ENCODE measurements at regions not wholly inside any gene's neighbourhood (a gene's known extent, or its start where the extent isn't known, plus 50 kb on each side); places are given as distances from the start of the nearest gene placed in this dataset.

DNA sequence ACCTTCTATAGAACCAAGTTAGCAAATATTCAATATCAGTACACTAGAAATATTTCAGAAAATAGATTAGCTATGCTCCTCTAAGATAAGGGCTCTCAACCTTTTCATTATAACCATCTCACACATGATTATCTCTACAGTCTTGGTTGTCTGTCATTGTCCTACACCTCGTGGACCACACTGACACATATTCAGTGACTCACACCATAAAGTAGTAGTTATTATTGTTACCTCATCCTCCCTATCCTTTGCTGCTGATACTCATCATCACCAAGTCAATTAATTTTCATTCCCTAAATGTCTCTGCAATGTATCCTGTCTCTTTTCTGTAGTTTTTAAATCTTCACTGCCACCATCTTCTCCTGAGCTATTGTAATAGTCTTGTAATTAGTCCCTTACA lies 1309.2 kb upstream of the C9orf72 start:
- no peak for DNase-seq

DNA sequence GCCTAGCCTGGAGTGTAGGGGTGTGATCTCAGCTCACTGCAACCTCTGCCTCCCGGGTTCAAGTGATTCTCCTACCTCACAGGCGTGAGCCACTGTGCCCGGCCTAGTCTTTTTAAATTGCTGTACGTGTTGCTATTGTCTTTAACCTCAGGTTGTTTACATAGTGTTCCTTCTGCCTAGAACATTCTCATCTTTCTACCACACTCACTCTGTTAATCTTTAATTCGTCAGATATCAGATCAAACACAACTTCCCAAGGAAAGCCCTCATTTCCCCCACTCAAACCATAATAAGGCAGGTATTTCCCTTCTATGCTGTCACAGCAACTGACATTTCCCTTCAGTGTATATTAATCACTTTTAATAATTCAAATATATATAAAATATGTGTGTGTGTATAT lies 1310.0 kb upstream of the C9orf72 start:
- no peak for DNase-seq

DNA sequence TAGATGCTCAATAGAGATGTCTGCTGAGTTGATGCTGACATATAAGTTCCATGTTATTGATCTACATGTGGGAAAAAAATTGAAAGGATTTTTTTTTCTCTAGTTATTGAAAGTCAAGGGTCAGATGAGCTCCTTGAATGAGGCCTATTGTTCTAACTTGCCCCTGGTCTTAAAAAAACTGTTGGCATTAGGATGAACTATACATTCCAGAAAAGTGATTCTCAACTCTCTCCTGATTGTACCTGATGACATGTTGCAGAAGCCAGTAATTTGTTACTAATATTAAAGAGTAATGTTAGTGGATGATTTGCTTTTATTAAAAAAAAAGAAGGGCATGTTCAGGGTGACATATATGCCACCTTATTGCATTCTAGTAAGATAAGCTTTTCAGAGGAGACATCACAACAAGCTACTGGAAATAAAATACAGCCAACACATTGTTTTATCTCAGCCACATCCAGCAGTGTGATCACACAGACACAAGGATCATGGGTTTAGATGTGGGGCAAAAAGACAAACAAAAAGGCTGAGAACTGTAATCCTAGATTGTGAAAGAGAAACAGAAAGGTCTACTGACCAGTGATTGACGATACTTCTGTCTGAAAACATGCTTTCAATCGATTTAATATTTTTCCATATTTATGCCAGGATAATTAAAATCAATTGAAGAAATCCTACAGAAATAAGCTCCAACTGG lies 1314.1 kb upstream of the C9orf72 start:
- DNase-seq: no peak

DNA sequence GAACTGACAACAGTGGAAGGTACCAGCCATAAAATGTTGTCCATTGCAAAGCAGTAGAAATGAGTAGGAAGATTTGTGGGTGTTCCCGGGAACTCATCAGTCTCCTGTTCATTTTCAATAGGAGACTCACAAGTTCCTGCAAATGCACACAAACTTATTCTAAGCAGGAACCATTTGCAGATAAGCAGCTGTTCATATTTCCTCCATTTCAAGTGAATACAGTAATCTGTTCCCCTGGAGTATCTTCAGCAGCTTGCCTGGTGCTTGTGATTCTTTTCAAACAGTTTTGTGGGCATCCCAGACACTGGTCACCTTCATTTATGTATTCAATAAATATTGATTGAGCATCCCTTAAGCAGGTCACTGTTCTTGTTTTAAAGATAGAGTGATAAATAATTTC lies 1315.5 kb upstream of the C9orf72 start:
- no peak for DNase-seq

DNA sequence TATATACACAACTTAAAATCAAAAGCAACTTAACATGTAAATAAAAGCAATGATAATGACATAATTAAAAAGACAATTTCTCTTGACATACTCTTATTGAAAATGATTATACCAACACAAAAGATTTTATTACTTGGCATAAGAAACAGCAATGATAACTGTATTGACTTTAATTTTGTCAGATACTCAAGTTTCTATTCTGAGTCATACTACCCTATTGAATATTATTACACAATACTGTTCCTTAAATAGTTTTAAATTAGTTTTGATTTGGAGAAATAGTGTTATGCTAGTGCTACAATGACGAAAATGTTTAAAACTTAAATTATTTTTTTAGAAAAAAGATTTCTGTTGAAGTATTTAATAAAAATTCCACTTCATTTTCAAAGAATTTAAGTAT lies 1319.3 kb upstream of the C9orf72 start:
- no peak for DNase-seq

DNA sequence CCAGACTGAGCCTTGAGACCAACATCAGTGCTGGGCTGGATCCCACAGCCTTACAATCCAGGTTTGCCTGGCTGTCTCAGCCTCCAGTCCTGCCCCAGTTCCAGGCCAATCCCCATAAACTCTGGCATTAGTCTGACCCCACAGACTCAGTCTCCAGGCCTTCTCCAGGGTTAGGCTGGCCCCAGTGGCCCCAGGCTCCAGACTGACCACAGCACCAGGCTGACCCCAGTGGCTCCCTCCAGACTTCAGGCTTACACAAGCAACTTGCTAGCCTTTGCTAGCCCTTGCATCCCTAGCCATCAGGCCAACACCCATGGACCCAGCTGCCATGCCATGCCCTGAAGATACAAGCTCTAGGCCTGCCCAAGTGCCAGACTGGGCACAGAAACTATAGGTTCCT lies 1326.0 kb upstream of the C9orf72 start:
- DNase-seq: no peak

DNA sequence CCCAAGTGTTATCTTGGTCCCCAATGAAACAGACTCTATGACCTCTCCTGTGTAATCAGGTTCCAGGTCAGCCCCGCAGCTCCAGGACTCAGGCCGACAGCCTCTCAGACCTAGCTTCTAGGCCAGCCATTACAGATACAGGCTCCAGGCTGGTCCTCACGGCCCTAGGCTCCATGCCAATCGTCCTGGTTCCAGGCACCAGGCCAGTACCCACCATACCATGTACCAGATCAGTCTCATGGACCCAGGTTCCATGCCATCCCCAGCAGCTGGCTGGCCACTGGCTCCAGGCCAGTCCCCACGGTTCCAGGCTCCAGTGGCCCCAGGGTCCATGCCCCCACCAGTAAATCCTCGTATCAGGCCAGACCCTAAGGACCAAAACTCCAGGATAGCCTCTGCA lies 1326.6 kb upstream of the C9orf72 start:
- no peak for DNase-seq

DNA sequence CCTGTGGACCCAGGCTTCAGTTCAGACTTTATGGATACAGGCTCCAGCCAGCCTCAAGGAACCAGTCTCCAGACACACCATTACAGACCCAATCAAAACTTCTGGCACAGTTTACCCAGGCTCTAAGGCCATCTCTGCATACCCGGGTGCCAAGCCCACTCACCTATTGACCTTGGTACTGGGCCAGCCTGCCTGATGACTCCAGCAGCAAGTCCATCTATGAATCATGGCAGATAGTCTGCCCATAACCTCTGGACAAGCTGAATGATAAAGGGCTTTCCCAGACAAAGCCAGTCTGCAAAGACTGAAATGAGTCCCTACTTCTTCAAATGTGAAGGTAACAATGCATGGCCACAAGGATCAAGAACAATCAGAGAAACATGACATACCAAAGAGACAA lies 1327.1 kb upstream of the C9orf72 start:
- DNase-seq: no peak

DNA sequence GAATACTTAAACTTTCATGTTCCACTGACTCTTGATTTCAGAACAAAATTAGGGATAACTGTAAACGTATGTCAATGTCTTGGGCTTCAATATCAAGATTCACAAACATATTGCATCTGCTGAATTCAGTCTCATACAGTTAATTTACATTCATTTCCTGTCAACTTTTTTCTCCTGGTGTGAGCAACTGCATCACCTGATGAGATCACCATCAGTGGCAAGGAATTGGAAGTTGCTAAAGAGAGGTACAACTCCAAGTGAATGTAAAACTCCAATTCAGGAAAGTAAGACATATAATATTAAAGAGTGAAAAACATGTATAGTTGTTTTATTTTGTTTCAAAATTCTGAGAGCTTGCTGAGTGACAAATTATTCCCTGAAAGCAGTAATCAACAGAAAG lies 1336.2 kb upstream of the C9orf72 start:
- no peak for DNase-seq

DNA sequence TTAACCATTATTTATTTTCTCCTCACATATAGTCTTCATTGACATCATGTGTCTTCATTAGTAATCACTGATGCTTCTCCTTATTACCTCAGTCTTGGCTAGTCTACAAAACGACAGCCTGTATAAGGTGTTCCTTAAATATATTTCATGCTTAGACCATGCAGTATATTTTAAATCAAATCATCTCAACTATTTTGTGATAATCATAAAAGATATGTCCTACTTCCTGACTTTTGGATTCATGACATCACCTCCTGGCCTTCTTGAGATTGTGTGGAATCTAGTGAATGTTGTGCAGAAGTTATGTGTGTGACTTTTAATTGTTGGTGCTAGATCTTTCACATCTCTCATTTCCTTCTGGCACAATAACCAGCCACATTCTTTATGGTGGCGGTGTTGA lies 1339.3 kb upstream of the C9orf72 start:
- DNase-seq: no peak

DNA sequence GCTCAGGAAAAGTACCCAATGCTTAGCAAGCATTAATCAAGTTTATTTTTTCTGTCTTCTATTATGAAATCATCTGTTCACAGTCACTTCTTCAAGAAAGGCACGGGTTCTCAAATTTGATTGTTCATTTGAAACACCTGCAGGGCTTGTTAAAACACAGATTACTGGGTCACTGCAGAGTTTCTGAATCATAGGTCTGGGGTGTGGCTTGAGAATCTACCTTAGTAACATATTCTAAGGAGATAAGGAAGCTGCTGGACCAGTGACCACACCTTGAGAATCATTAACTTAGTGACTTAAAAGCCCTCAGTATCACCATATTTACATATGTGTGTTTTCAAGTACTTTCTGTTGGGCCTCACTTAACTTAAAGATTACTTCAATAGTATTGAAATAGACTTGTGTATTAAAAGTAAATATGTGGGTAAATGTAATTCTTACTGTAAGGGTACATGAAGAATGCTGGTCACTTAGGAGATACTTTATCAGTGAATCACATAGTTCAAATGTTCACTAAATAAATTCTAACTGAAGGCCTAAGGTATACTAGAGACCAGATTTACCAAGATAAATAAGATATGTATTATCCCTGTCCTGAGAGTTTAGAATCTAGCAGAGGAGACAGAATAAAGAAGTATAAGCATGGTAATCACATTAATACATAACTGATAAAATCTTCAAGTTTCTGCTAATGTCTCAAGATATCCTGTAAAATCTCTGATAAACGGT lies 1342.1 kb upstream of the C9orf72 start:
- no peak for DNase-seq

DNA sequence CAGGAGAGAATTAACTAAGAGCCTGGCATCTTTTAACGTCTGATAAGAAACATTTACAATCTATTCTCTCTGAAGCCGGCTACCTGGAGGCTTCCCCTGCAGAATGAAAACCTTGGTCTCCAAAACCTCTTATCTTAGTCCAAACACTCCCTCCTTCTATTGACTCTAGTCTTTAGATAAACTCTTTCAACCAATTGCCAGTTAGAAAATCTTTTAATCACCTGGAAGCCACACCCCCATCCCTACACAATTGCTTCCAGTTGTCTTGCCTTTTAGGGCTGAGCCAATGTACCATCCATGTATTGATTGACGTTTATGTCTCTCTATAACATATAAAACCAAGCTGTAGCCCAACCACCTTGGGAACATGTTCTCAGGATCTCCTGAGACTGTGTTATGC lies 1343.1 kb upstream of the C9orf72 start:
- no peak for DNase-seq

DNA sequence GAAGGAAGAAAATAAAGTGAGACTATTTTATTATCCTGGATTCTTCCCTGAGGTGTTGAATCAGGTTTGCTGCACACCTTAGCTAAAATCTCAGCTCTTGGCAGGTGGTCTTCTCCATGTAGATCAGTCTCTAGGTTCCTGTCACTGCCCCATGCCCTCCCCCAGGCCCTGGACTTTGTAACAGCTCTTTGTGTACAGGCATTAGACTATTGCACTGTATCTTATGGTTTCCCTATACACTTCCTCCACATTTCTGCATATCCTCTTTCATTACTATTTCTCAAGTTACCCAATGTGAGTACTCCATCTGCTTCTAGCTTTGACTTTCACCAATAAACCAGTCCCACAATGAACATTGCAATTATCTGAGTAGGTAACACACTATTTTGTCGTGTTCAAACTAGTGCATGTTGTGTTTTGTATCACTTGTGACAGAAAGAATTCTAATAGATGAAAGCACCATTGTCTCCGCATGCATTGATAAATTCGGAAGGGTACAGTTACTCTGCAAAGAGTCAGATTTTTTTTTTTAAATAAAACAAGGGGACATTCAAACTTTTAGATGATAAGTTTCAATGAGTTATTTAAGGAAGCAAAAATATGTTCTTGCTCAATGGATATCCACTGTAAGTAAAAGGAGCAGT lies 1348.7 kb upstream of the C9orf72 start:
- DNase-seq: no peak

DNA sequence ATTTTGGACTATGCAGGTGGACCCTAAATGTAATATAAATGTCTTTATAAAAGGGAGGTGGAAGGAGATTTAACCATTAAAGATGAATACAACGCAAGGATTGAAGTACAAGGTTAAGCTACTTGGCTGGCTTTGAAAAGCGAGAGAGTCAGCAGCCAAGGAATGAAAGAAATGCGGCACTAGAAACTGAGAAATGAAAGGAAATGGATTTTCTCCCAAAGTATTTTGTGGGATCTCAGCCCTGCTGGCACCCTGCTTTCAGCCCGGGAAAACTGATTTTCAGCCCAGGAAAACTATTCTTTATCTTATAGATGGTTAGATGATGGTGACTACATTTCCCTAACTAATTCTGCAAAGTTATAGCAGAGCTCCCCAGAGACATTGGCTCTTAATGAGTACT lies 1349.6 kb upstream of the C9orf72 start:
- DNase-seq: no peak

DNA sequence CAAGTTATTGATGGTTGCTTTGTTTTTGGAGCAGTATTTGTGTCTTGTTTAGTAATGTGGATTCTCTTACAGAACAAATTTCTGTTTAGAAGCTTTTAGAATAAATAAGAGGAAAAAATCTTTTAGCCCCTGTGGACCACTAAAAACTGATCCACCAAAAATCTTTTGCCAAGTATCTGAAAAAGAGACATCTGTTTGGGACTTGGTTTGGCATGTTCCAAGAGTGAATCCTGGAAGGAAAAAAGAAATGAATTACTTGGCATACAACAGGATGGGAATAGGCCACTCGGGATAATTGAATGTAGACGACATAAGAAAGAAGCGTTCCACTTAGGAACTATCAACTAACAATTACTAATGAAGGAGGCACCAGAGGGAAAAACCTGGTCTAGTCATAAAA lies 1350.1 kb upstream of the C9orf72 start:
- no peak for DNase-seq

DNA sequence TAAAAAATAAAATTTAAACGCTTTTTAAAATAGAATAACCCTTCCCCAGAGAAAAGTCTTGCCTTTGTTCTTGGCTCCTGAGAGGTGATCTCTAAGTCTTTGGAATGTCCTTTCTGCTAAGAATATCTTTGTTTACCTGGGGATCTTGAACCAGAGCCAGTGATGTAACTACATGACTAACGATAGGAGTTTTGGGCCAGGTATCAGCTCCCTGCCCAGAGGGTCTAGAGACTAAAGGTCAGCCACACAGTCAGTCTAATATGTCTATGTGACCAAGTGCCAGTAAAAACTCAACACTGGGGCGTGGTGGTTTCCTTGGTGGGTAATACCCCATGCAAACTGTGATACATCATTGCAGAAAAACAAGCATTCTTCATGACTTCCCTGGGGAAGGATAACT lies 1351.9 kb upstream of the C9orf72 start:
- no peak for DNase-seq

DNA sequence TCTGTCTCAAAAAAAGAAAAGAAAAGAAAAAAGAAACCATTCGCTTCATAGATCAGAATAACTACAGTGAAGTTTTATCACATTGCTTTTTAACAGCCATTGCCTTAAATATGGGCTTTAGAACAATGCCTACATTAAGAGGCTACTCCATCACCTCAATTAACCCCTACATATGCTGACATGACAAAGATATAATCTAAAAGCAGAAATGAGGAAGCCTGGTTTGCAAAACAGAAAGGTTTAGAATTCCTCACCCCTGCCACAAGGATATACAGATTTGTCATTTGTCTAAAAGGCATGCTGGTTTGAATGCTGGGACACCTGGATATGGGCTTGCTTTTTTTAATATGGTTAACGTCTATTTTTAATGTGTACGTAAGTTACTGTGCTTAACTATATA lies 1353.0 kb upstream of the C9orf72 start:
- DNase-seq: no peak

DNA sequence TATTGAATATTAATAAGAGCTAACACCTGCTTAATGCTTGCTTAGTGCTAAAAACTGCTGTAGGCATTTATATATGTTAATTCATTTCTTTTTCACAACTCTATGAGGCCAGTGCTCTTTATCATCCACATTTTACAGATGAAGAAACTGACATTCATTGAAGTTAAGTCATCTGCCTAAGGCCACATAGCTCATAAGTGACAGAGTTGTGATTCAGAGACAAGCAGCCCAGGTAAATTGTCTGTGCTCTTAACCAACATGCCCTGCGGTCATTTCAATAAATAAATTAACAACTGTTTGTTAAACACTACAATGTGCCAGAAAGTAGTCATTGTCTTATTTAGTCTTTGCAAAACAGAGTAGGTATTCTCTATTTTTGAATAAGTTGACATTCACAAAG lies 1354.4 kb upstream of the C9orf72 start:
- DNase-seq: no peak

DNA sequence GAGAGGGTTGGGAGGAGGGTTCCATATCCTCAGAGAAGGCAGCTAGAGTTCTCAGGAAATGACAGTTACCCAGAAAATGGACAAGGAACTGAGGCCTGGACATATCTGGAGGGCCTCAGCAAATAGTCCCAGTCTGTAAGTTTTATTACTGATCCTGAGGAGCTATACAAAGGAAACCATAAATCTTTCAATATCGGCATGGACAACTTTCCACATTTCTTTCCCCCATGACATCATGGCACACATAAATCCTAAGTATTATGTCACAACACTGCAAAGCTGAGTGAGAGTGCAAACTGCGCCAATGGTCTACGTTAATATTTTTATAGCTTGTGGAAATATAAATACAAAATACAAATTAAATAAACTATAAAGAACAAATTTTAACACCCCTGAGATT lies 1356.2 kb upstream of the C9orf72 start:
- DNase-seq: no peak

DNA sequence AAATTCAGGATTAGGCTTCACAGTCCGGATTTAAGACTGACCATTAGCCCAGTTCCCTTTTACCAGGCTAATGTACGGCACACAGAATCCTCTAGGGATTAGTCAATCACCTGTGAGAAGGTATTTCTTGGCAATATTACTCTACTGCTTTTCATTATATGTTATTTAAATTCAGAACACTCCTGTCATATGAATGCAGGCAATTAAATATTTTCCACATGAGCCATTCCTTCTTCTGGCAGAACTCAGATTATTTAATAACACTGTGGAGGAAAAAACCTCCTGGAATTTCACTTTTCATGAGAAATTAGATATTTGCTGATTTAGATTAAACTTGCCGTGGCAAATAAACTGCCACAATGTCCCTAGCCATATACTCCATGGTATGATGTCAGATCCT lies 1357.5 kb upstream of the C9orf72 start:
- DNase-seq: no peak

DNA sequence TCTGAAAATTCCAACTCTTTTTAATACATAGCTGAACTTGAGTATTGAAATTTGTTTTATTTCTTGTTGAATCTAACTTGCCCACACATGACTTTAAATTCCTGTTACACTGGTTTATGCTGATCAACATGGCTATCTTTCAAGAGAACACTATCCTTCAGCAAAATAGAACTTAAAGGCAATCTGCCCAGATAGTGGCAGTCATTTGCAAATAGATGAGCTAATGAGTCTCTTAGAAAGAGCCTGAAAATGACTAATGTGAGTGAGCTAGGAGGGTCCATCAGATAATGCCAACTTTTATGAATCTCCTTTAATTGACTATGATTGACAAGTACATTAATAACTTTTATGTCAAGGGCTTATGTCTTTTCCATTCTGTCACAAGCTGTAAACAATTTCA lies 1360.8 kb upstream of the C9orf72 start:
- DNase-seq: no peak

DNA sequence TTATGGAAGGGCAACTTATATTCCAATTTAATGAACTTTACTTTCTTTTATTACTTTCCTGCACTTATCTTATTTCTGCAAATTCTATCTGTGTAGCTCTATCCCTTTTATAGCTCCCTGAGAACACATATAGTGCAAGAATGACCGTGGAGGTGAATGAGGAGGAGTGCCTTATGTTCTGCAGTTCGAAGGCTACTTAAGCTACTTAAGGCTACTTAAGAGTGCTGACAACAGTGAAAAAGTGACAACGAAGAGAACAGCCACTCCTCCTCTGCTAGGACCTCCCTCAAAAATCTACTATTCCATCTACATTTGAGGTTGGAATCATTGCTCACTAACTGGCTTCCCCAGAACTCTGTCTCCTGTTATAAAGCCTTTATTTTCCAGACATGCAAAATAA lies 1365.7 kb upstream of the C9orf72 start:
- DNase-seq: no peak

DNA sequence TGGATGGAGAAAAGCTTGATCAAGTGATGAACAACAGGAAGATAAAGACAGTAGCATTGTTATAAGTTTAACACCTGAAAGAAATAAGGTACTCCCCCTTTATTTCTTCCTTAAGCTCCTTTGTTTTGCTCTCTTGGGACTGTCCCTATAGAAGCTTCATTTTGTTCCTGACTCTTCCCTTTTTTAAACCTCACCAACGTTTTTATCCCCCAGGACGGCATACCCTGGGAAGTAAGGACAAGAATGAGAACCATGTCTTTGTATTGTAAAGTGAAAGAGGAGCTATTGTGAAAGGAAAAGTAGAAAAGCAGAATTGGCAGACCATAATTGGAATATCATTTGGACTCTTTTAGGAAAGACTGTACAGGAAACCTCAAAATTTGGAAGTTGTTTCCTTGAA lies 1368.6 kb upstream of the C9orf72 start:
- DNase-seq: no peak

DNA sequence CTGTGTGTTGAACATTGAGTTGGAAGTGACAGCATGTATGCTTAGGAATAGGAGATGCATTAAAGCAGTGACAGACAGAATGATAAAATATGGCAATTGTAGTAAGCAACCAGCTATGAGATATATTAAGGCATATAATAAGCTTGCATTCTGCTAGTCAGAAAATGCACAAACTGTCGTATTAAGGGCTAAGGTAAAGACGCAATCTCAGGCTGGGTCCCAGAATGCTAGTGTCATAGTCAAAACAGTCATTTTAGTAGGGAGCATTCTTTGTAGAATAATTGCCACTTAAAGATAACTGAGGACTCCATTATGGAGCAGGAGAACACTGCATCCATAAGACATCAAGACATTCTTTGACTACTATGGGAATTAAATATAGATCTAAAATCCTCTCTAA lies 1369.7 kb upstream of the C9orf72 start:
- no peak for DNase-seq

DNA sequence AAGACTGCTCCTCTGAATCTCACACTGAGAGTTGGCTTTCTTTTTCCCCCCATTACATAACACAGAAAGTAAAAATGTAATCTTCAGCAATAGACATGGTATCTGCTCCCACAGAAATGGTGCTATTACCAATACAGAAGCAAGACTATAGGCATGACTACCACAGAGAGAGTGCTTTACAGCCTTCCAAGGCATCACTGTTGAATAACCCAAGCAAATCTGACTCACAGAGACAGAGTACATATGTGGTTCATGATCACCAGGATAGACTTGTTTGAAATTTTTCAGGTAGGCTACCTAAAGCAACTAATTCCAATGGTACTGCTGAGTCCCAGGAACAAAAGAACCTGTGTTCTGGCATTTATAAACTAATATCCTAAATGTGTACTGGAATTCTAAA lies 1373.4 kb upstream of the C9orf72 start:
- no peak for DNase-seq
